ENCODE measurements at regions not wholly inside any gene's neighbourhood (a gene's known extent, or its start where the extent isn't known, plus 50 kb on each side); places are given as distances from the start of the nearest gene placed in this dataset.

- TF ChIP-seq, protein P1, sequence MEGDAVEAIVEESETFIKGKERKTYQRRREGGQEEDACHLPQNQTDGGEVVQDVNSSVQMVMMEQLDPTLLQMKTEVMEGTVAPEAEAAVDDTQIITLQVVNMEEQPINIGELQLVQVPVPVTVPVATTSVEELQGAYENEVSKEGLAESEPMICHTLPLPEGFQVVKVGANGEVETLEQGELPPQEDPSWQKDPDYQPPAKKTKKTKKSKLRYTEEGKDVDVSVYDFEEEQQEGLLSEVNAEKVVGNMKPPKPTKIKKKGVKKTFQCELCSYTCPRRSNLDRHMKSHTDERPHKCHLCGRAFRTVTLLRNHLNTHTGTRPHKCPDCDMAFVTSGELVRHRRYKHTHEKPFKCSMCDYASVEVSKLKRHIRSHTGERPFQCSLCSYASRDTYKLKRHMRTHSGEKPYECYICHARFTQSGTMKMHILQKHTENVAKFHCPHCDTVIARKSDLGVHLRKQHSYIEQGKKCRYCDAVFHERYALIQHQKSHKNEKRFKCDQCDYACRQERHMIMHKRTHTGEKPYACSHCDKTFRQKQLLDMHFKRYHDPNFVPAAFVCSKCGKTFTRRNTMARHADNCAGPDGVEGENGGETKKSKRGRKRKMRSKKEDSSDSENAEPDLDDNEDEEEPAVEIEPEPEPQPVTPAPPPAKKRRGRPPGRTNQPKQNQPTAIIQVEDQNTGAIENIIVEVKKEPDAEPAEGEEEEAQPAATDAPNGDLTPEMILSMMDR (IDR thresholded peaks at IDR 0.05), result no peak
- no peak for DNase-seq (ENCODE audit: low spot score in 2 of 2)
- H3K27me3 ChIP-seq, result no peaks in the 10 kb centered on the region
- no peaks in the 10 kb centered on the region for H3K9me3 ChIP-seq
- 100% methylated on average over 1 of the region's 2 CpGs for WGBS
- no peaks in the 10 kb centered on the region for H3K4me1 ChIP-seq
- H3K4me3 ChIP-seq, result no peak overlapping the region
- no peak overlapping the region for H3K27ac ChIP-seq
- H3K36me3 ChIP-seq, result no peaks in the 10 kb centered on the region
Observed at GRCh38 chr9:38288502-38288901, 104.0 kb upstream of the ALDH1B1 start.

DNA sequence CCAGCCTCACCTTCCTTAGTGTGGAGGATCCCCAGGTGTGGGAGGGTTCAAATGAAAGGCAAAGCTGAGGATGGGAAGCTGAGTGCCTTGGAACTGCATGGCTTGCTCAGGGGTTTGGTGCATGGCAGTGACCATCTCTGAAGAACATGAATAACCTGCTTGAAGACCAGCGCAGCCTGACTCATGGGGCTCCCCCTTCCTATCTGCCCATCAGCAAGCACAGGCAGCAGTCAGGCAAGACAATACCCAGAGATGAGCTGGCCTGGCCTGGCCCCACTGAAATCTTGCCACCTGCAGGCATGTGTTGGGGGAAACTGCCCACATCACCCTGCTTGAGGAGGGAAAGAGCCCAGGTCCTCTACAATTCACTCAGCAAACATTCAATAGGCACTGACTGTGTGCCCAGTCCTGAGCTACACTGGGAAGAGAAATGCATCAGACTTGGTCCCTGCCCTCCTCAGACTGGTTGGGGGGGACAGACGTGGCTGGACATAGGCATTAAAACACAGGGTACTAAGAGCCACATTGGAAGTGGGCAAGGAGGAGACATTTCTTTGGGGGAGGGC lies 105.0 kb upstream of the ALDH1B1 start:
- no peaks in the 10 kb centered on the region for H3K36me3 ChIP-seq
- H3K27ac ChIP-seq, result no peak overlapping the region
- H3K27me3 ChIP-seq, result no peaks in the 10 kb centered on the region
- DNase-seq (ENCODE audit: low spot score in 2 of 2), result no peak
- no peaks in the 10 kb centered on the region for H3K9me3 ChIP-seq
- 64% methylated on average over 1 of the region's 2 CpGs for WGBS
- H3K4me3 ChIP-seq, result no peak overlapping the region
- no peaks in the 10 kb centered on the region for H3K4me1 ChIP-seq
- TF ChIP-seq POLR2A (IDR thresholded peaks at IDR 0.05), result no peak
- no peak for TF ChIP-seq EP300 (IDR thresholded peaks at IDR 0.05)
- no peak for TF ChIP-seq POLR2AphosphoS5 (IDR thresholded peaks at IDR 0.05)
- TF ChIP-seq, protein P1 (IDR thresholded peaks at IDR 0.05), result no peak

GRCh38 chr9:38286766-38287165 lies 105.7 kb upstream of the ALDH1B1 start:
- no peaks in the 10 kb centered on the region for H3K27me3 ChIP-seq
- H3K4me1 ChIP-seq, result no peaks in the 10 kb centered on the region
- no peaks in the 10 kb centered on the region for H3K9me3 ChIP-seq
- DNase-seq (ENCODE audit: low spot score in 2 of 2), result no peak
- 84% methylated on average over 2 of the region's 2 CpGs for WGBS
- no peak overlapping the region for H3K27ac ChIP-seq
- TF ChIP-seq, protein P1 (IDR thresholded peaks at IDR 0.05), result no peak
- TF ChIP-seq EP300 (IDR thresholded peaks at IDR 0.05), result no peak
- no peak for TF ChIP-seq POLR2AphosphoS5 (IDR thresholded peaks at IDR 0.05)
- no peak for TF ChIP-seq POLR2A (IDR thresholded peaks at IDR 0.05)
- H3K36me3 ChIP-seq, result no peaks in the 10 kb centered on the region
- no peak overlapping the region for H3K4me3 ChIP-seq

DNA sequence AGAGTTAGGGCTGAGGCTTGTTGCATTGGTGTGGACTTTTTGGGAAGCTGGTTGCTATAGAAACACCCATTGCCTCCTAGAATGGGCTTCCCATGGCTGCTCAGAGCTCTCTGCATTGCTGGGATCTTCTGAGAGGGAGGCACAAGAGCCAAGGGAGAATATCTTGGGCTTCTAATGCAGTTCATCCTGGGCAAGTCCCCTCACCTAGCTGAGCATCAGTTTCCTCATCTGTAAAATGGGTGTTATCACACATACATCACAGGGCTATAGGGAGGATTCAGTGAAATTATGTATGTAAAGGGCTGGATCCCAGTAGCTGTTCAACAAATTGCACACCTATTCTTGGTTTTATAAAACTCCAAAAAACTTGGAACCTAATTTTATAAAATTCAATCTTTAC lies 106.1 kb upstream of the ALDH1B1 start:
- H3K36me3 ChIP-seq, result no peaks in the 10 kb centered on the region
- no peak for DNase-seq (ENCODE audit: low spot score in 2 of 2)
- no peaks in the 10 kb centered on the region for H3K27me3 ChIP-seq
- H3K4me1 ChIP-seq, result no peaks in the 10 kb centered on the region
- H3K9me3 ChIP-seq, result no peaks in the 10 kb centered on the region
- TF ChIP-seq POLR2AphosphoS5 (IDR thresholded peaks at IDR 0.05) (no peak), EP300 (IDR thresholded peaks at IDR 0.05) (no peak), POLR2A (IDR thresholded peaks at IDR 0.05) (no peak)
- TF ChIP-seq, protein P1 (IDR thresholded peaks at IDR 0.05), result no peak
- no peak overlapping the region for H3K4me3 ChIP-seq
- no peak overlapping the region for H3K27ac ChIP-seq

DNA sequence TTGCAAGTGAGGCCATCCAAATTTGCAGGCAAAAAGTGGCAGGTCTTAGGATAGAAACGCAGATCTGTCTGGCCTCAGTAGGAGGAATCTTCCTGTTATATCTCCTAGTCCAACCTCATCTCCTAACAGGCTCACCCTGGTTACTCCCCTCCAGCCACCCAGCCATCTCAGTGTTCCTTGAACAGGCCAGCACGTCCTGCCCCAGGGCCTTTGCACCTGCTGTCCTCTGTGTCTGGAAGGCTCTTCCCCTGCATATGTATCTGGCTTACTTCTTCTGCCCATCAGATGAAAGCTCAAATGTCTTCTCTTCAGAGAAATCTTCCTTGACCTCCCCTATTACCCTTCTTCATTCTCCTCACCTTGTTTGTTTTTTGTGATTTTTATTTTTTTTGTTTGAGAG lies 107.3 kb upstream of the ALDH1B1 start:
- no peak overlapping the region for H3K4me3 ChIP-seq
- no peak overlapping the region for H3K27ac ChIP-seq
- H3K9me3 ChIP-seq, result no peaks in the 10 kb centered on the region
- no peaks in the 10 kb centered on the region for H3K36me3 ChIP-seq
- no peaks in the 10 kb centered on the region for H3K4me1 ChIP-seq
- TF ChIP-seq EP300 (IDR thresholded peaks at IDR 0.05), result no peak
- TF ChIP-seq, protein P1 (IDR thresholded peaks at IDR 0.05), result no peak
- no peak for DNase-seq (ENCODE audit: low spot score in 2 of 2)
- 38% methylated on average over 2 of the region's 2 CpGs for WGBS
- H3K27me3 ChIP-seq, result no peaks in the 10 kb centered on the region
